Cardiac fibroblast (primary cell): ENCODE measurements at regions not wholly inside any gene's neighbourhood (a gene's known extent, or its start where the extent isn't known, plus 50 kb on each side); places are given as distances from the start of the nearest gene placed in this dataset.

Experiments
- DNase-seq, 2 donors: peaks; one replicate each; pipeline versions ENCODE4 v3.0.0 to v3.0.0-alpha.2; 2010; ENCODE audit warnings: low read depth in 2 of 2
- H3K4me3 ChIP-seq, 2 donors: replicated peaks in 1 of 2; 1 replicate in 1 of 2; 2 replicates in 1 of 2; pipeline ENCODE4 v1.5.1; 2011; ENCODE audit warnings: low read depth in 2 of 2, low read length in 2 of 2, mild to moderate bottlenecking in 2 of 2, moderate library complexity in 1 of 2
- CTCF ChIP-seq: IDR thresholded peaks from one replicate; pipeline ENCODE4 v1.5.1; 2011; ENCODE audit warnings: low read depth, mild to moderate bottlenecking, low read length, inconsistent platforms

DNA sequence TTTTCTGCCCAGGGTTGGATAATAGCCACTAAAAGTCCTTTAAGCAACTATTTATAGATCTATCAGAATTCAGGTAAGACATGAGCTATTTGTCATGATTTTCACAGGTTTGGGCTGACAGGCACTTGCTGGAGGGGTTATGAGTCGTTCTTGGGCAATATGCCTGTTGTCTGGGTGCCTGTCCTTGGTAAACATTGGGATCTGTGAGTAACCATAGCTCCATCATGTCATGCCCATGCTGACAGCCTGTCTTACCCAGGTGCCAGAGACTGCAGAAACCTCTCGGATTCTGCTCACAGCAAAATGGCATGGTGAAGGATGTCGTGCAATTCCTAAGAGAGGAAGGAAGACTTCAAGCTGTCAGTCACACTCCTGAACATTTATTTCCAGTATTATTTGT lies 116.0 kb upstream of the PUDP start:
- peak in 1 of 2 donors; percentile 18 for DNase-seq
- no peak for TF ChIP-seq CTCF
- no peak overlapping the region for H3K4me3 ChIP-seq

DNA sequence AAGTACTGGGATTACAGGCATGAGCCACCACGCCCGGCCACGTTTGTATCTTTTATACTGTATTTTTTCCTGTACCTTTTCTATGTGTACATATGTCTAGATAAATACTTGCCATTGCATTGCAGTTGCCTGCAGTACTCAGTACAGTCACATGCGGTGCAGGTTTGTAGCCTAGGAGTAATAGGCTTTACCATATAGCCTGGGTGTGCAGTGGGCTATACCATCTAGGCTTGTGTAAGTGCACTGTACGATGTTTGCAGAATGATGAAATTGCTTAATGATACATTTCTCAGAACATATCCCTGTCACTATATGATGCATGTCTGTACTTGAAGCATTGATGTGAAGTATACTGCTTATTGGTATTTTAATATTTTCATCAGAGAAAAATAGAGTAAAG lies 115.4 kb upstream of the PUDP start:
- no peak for TF ChIP-seq CTCF
- no peak overlapping the region for H3K4me3 ChIP-seq
- DNase-seq: no peak

GRCh38 chrX:7262551-7262950 lies 114.6 kb upstream of the PUDP start:
- no peak for TF ChIP-seq CTCF
- no peak for DNase-seq
- no peak overlapping the region for H3K4me3 ChIP-seq

DNA sequence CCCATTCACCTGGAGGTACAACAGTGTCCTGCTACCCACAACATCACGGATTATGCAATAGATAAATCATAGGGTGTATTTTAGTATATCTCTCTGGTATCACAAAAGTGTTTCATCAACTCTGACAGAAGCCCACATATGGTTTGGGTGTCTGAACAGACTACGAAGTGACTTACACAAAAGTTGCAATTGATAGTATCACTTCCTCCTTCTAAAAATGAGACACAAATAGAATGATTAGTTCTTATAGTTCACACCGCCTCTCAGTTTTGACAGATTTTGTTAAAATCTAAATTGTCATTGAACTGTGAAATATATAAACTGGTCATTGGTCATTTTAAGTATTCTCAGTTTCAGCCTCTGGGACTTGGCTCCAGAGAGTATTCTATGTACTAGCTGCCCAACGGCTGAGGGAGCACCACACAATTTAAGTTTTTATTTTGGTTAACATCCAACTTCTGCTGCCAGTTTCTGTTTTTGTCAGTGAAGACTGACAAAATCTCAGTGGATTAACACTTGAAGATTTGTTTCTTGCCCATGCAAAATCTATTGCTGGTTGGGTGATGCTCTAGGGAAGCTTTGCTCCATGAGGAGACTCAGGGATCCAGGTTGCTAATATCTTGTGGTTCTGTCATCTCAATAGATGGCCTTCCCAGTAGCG lies 113.8 kb upstream of the PUDP start:
- H3K4me3 ChIP-seq: no peak overlapping the region
- DNase-seq: no peak
- TF ChIP-seq CTCF: no peak

DNA sequence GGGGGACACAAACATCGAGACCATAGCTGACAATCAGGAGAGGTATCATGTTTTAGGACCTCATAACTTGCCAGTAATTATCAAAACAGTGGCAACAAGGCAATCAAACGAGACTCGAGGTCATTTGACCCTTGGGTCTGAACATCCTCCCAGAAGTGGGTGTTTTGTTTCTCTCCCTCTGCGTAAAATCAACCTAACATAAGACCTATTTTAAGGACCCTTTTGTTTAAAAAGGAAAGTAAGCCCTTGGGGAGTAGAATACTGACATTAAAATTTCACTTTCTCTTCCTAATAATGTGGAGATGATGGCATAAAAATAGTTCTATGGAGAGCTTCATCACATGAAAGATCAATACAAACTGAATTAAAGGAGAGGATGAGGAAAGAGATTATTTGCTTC lies 106.2 kb upstream of the PUDP start:
- no peak overlapping the region for H3K4me3 ChIP-seq
- DNase-seq: no peak
- TF ChIP-seq CTCF: no peak

GRCh38 chrX:7253565-7253964 lies 105.6 kb upstream of the PUDP start:
- no peak for TF ChIP-seq CTCF
- no peak overlapping the region for H3K4me3 ChIP-seq
- DNase-seq: no peak

GRCh38 chrX:7252013-7252610 lies 104.2 kb upstream of the PUDP start:
- no peak overlapping the region for H3K4me3 ChIP-seq
- no peak for TF ChIP-seq CTCF
- DNase-seq: no peak
